GM18519 (cell line): ENCODE measurements at regions not wholly inside any gene's neighbourhood (a gene's known extent, or its start where the extent isn't known, plus 50 kb on each side); places are given as distances from the start of the nearest gene placed in this dataset.
"Not testable (repeated sequence)": the region's sequence is repeated elsewhere in the genome, so short reads cannot be mapped to it uniquely, and the experiment has no call there.

Experiments
- ATAC-seq: cut with Tn5 transposase; IDR thresholded peaks from one replicate; pipeline ENCODE4 v1.9.1; 2021; ENCODE audit warnings: mild to moderate bottlenecking, moderate library complexity; ENCODE audit not compliant: unreplicated experiment, low FRiP score

DNA sequence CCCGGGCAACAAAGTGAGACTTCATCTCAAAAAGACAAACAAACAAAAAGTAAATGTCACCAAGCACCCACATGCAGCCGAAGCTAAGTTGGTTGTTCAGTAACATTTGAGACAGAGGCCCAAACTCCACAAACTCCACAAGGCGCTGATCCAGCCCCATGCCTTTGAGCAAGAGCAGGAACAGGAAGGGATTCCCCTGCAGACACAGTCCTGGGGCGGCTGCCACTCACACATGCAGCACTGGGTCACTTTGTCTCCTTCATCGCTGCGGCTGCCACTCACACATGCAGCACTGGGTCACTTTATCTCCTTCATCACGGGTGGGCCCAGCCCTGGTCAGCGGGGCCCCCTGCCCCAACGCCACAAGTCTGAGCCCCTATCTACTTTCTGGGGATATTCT is 246.9 kb upstream of the RREB1 start:
- no peak for ATAC-seq

DNA sequence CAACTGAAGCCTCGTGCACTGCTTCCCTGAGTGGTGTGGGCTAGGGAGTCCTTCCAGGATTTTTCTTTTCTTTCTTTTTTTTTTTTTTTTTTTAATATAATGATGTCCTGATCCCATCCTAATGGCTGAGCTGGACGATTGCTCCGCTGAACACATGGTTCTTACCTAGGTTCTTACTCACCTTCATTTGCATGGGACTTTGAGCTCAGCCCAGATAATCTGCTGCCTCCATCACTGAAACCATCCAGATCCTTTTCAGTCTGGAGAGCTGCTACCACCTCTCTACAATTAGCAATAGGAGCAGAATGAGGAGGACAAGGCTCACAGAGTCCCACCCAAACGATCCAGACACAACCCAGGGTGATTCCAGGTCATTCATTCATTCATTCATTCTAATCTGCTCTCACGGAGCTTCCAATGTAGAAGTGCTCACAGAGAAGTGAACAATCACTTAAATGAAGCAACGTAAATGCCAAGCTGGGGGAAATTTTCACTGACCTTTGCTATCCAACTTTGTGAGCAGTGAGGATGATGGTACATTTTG is 246.3 kb upstream of the RREB1 start:
- no peak for ATAC-seq

DNA sequence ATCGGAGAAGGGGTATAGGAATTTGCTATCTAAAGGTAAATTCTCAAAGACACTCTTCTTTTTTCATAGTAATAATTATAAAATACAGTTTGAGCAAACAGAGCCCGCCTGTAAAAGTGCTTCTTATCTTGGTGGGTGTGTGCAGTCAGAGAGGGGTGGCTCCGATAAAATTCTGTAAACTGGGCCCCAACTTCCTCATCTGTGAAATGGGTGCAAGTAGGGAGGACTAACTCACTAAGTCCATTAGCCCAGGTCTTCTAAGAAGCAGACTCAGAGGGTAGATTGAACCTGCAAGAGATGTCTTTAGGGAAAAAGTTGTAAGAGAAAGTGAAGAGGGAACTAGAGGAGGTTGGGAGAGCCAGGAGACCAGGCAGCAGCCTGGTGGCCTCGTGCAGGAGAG is 245.8 kb upstream of the RREB1 start:
- ATAC-seq = no peak

DNA sequence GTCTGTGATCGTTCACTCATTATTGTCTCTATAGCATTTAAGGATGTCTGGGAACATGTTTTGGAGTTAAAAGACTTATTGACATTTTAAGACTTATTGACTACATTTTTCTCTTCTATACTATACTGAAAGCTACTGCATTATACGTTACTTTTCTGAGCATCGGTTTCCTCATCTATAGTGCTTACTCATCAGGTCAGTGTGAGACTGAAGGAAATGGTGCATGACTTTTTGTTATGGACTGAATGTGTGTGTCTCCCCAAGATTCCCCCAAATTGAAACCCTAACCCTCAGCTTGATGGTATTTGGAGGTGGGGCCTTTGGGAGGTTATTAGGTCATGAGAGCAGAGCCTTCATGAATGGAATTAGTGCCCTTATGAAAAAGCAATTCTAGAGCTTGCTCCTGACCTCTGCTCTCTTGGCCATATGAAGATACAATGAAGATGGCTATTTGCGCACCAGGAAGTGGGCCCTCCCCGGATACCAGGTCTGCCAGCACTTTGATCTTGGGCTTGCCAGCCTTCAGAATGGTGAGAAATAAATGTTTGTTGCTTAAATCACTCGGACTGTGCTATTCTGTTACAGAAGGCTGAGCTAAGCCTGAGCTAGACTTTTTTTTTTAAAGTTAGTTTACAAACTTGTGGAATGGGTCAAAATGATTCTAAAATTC is 243.7 kb upstream of the RREB1 start:
- ATAC-seq = no peak

DNA sequence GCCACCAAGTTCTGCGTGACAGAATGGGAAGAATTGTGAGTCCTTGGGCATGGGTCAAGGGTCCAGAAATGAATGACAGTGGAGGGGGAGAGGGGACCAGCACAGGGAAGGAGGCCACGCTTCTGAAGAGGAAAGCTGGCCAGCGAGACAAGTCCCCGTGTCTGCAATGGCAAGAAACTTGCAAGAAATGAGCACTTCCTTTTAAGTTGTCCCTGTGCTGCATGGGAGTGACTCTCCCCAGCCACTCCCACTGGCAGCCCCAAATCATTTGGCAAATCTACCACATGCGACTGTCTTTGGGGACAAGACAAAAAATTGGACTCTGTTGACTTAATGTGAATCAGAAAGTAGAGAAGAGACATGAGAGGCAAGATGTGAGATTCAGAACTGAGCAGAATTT is 242.2 kb upstream of the RREB1 start:
- no peak for ATAC-seq

DNA sequence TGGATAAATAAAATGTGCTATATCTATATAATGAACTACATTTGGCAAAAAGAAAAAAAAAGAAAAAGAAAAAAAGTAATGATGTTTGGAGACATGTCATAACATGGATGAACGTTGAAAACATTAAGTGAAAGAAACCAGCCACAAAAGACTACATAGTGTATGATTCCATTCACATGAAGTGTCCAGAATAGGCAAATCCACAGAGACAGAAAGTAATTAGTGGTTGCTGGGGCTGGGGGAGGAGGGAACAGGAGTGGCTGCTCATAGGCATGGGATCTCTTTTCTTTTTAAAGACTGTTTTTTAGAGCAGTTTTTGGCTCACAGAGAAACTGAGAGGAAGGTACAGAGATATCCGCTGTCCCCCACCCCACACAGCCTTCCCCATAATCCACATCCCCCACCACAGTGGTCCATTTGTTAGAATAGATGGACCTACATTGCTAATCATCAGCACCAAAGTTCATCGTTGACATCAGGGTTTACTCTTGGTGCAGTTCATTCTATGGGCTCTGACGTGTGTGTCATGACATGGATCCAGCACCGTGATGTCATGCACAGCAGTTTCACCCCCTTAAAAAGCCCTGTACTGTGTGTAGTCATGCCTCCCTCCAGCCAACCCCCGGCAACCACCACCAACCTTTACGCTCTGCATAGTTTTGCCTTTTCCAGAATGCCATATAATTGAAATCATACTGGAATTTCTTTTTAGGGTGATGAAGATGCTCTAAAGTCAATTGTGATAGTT is 240.9 kb upstream of the RREB1 start:
- ATAC-seq = no peak

DNA sequence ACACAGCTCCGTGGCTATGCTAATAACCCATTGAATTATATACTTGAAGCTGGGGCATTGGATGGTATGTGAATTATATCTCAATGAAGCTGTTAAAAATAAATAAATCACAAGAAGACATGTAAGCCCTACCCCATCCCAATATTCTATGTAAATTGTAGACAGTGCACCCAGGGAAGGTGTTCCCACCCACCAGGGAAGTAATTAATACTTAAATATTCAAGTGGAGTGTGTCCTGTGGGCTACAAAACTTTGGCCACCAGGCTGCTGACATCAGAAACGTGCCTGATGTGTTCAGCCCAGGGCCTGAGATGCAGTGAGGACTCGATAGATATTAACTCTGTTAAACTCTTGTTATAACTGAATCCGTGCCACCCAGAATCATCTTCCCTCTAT is 240.4 kb upstream of the RREB1 start:
- no peak for ATAC-seq

DNA sequence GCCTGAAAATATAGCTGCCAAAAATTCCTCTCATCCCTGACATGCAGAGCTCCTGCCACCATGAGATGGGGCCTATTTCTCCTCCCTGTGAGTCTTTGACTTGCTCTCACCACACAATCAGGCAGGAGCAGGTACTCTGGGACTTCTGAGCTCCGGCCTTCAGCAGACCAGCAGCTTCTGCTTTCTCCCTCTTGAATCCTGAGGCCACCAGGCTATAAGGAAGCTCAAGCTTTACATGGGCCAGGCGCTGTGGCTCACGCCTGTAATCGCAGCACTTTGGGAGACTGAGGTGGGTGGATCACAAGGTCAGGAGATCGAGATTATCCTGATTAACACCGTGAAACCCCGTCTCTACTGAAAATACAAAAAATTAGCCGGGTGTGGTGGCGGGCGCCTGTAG is 238.7 kb upstream of the RREB1 start:
- ATAC-seq = no peak

DNA sequence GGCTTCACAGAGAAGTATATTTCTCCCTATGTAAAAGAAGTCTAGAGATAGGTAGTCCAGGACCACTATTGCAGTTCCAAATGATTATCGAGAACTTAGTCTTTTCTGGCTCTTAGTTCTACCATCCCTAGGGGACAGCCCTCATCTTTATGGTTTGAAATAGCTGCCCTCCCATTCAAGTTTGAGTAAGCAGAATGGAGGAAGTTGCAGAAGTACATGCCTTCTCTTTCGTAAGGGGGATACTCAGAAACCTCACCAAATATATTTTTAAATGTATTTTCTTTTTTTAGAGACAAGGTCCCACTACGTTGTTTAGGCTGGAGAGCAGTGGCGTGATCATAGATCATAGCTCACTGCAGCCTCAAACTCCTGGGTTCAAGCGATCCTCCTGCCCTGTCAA is 236.8 kb upstream of the RREB1 start:
- no peak for ATAC-seq

DNA sequence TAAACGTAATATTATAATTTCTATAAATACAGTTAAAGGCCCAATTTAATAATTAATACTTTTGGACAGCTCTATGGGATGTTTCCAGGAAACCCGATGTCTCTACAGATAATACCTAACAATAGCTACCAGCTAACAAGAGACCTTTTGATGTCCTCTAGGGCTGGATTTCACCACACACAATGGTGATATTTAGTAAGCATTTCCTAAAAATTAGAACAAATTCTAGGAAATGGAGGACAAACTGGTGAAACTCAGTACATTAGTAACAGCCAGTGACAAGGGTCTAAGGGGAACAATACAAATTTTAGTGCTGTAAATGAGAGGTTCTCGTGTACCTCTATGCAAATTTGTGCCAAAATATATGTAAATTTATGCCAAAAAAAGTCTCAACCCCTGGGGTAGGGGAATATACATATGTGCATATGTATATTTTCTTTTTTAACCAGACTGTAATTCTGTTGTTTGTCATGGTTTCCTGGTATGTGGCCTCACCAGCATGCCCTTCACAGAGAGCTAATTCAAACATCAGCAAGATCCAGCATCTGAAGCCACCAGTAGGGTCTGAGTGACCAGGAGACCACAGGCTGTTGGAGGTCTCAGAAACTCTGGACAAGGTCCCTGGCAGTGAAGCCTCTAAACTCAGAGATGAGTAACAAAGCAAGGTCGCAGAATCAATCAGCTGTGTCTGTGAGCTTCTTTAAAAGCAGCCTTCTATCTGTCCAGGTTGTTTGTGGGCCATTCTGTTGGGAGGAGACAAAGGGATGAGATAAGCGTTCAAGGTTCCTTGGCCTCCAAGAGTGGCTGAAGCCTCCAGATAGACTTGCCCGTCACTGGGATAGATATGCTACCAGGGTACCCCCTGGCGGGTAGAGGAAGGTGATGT is 235.1 kb upstream of the RREB1 start:
- ATAC-seq = no peak

DNA sequence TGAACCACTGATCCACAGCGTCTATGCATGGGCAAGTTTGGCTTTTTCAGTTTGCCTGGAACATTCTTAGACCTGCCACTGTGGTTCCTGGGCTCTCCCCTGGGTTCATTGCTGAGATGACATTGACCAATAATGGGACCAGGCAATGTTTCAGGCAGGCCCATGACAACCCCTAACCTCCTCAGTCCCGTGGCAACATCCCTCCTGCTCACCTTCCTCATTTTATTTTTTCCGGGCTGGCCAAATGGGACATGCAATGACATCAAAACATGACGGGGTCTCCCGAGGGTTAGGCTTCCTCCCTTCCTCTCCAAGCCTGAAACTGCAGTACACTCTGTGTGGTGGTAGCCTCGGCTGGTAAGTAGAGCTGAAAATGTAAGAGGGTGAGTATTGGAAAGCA is 234.0 kb upstream of the RREB1 start:
- no peak for ATAC-seq

DNA sequence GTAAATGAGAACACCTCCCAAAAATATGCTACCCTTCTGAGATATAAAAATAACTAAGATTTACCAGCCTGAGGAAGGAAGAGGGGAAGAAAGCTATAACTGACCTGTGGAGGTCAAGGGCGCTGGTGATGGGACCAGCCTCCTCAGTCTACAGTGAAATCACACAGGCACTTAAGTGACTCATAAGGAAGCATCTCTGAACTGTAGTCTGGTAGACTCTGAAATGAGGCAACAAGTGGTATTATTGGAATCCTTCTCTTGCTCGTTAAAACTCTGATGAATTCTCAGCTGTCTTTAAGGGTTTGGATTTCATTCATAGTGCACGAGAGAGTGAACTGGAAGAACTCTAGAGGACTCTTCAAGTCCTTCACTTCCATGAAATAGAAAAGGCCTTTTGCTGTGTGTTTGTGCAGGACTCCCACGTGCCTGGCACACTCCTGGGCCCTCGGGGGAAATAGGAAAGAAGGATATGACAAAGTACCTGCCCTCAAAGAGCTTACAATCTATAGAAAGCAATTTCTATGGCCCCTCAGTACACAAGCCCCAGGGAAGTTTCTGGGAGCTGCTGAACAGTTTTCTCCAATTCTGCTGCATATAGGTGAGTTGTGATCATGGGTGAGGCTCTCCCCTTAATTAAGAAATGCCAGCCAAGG is 231.8 kb upstream of the RREB1 start:
- no peak for ATAC-seq

DNA sequence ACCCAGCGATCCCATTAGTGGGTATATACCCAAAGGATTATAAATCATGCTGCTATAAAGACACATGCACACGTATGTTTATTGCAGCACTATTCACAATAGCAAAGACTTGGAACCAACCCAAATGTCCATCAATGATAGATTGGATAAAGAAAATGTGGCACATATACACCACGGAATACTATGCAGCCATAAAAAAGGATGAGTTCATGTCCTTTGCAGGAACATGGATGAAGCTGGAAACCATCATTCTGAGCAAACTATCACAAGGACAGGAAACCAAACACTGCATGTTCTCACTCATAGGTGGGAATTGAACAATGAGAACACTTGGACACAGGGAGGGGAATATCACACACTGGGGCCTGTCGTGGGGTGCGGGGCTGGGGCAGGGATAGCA is 230.0 kb upstream of the RREB1 start:
- ATAC-seq = not testable (repeated sequence)

DNA sequence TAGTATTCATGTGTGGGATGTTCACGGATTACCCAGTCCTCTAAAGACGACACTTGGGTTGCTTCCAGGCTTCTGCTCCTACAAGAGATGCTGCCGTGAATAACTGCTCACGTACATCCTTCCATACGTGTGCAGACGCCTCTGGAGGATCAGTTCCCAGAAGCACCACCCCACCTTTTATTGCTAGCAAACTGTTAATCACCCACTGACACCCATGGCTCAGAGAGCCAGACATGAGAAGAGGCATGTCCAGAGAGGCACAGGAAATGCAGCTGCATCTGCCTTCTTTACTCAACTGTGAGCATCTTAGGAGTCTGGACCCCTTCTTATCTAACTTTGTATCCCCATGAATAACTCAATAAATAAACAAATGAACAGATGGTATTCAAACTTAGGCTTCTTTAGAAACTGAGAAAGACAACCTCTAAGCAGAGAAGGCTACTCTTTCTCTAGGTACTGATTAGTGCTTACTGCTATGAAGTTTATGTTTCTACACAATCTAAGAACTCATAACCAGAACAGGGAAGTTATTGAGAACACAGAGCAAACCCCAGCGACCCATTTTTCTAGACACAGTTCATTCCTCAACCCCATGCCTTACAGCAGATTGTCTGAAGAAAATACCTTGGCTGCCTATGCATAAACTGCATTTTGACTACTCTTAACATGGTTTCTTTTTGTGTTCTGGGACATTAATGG is 228.7 kb upstream of the RREB1 start:
- ATAC-seq = peak; percentile 56

DNA sequence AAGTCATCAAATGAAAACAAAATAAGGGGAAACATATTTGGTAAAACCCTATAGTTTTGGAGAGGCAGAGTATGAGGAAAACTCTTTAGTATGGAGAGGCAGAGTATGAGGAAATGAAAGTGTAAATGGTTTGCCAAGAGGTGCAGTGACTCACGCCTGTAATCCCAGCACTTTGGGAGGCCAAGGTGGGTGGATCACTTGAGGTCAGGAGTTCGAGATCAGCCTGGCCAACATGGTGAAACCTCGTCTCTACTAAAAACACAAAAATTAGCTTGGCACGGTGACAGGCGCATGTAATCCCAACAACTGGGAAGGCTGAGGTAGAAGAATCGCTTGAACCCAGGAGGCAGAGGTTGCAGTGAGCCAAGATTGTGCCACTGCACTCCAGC is 228.2 kb upstream of the RREB1 start:
- peak; percentile 17 for ATAC-seq

DNA sequence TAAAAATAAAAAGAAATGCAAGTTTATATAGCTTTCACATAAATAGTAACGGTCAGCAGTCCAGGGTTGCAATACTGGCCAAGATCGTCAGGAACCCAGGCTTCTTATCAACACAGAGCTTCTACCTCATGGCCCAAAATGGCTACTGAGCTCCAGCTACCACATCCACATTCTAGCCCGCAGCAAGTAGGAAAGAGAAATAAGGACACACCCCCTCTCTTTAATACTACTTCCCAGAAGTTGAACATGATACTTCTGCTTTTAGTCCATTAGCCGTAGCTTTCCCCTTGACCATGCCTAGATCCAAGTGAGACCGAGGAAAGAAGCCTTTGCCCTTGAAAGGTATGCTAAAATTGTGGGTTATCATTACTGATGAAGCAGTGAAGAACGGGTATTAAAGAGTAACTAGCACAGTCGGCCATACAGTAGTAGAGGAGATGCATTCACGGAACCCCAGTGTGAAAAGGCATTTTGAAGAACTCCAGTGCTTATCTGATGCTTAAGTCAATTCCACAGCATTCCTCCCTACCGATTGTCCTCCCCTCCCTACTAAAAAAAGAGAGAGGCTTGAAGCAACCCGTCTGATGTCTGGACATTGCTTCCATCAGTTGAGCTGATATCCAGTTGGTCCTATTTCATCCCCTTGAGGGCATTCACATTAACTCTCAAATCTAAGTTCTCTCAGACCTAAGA is 226.9 kb upstream of the RREB1 start:
- no peak for ATAC-seq

DNA sequence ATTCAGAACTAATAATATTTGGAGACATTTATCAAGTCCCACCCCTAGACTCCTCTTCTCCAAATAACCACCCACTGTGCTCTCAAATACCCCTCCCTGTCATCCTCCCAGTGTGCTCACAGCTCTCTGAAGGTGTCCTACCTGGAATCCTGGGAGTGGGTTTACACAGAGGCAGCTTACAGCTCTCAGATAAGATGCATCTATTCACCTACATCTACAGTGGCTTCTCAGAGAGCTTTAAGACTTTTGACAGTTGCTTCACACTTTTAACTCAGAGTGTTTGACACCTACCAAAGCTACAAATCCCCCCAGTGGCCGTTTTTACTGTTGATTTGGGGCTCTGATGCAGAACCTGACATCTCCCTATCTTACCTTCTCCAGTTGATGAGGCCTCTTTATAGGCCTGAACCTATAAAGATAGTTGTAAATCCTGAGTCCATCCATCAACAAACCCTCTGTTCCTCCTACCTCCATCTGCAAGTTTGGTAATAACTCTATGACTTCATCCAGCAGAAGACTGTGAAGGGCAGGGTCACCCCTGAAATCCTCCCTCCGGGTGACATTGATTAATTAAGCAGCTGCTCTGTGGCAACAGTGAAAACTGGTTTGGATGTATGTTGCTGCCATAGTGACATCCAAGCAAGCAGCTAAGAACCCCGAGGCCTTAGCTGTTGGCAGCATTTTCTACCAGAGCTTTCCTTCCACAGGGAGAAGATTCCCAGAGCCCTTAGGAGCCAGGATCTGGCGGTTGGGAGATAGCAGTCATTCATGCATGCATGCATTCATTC is 226.1 kb upstream of the RREB1 start:
- ATAC-seq = no peak

DNA sequence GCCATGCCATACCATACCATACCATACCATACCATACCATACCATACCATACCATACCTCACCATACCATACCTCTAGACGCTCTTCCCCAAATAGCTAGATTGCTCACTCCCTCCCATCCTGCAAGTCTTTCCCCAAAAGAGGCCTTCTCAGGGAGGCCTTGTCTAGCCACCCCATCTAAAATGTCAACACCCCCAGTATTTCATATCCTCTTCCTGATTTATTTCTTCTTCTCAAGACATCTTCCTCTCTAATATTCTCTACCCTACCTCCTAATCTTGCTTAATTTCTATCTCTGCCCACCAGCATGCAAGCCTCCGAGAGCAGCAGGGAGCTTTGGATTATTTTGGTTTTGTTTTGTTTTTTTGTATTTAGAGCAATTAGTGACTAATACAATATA is 225.2 kb upstream of the RREB1 start:
- no peak for ATAC-seq

DNA sequence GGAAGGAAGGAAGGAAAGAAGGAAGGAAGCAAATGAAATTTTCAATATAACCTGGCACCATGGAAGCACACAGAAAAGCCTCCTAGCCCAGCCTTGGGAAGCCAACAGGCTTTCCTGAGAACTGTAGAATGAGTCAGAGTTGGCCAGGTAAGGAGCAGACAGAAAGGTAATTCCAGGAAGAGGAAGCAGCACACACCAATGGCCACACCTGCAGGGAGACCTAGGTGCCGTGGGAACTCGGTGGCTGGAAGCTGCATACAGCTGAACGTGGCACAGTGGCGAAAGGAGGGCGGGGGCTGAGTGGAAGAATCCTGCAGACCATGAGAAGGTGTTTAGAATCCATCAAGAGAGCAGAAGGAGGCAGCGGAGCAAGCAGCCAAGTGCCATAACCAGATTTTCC is 224.8 kb upstream of the RREB1 start:
- ATAC-seq = no peak
